HEK293 (cell line): ENCODE measurements at regions not wholly inside any gene's neighbourhood (a gene's known extent, or its start where the extent isn't known, plus 50 kb on each side); places are given as distances from the start of the nearest gene placed in this dataset.

Experiments used
- CTCF ChIA-PET: fragments of 350-600 bp; formaldehyde crosslinking; extraction: SDS; loops from one replicate; lab custom pipeline; 2021; ENCODE audit warnings: antibody characterized with exemption; lab: Yijun Ruan, JAX
- POLR2A ChIA-PET: fragments of 300-600 bp; formaldehyde crosslinking; extraction: SDS; loops from one replicate; lab custom pipeline; 2020; ENCODE audit warnings: antibody characterized with exemption, inconsistent platforms; lab: Yijun Ruan, JAX
- H3K27ac ChIP-seq: fragments of 200-500 bp; sonication (Bioruptor generic); 2 replicates; pipeline ENCODE4 v1.5.1; 2014; ENCODE audit warnings: low read depth, low read length, control low read depth, inconsistent platforms; ENCODE audit errors: extremely low read depth
- H3K36me3 ChIP-seq, 2 experiments: fragments of 200-500 bp in 1 of 2; sonication (Bioruptor generic) in 1 of 2; 1 replicate in 1 of 2; 2 replicates in 1 of 2; pipeline ENCODE4 v1.5.1; 2014 to 2017; ENCODE audit warnings: inconsistent platforms in 2 of 2, low read length in 2 of 2; ENCODE audit not compliant: control insufficient read depth in 2 of 2, insufficient read depth in 1 of 2
- H3K4me1 ChIP-seq: fragments of 200-500 bp; sonication (Bioruptor generic); 2 replicates; pipeline ENCODE4 v1.5.1; 2014; ENCODE audit warnings: mild to moderate bottlenecking, low read length, inconsistent platforms; ENCODE audit not compliant: control insufficient read depth, insufficient read depth
- H3K4me3 ChIP-seq: 2 replicates; pipeline ENCODE4 v1.5.1; 2011; ENCODE audit warnings: low read depth, mild to moderate bottlenecking, control low read depth, low read length, moderate library complexity
- H3K9me3 ChIP-seq: fragments of 200-500 bp; sonication (Bioruptor generic); 2 replicates; pipeline ENCODE4 v1.5.1; 2014; ENCODE audit warnings: low read depth, low read length, inconsistent platforms; ENCODE audit not compliant: control insufficient read depth, insufficient read depth
- HOXD13 ChIP-seq: sonication (generic); formaldehyde crosslinking; IDR thresholded peaks from 2 replicates; pipeline ENCODE4 v1.8.0; 2022; ENCODE audit warnings: missing genetic modification reagents, borderline replicate concordance
- KLF1 ChIP-seq: fragments of 450-650 bp; formaldehyde crosslinking; IDR thresholded peaks from 2 replicates; pipeline ENCODE4 v1.5.1; 2016; ENCODE audit warnings: missing biosample characterization, missing genetic modification characterization
- OVOL3 ChIP-seq: fragments of 450-650 bp; formaldehyde crosslinking; IDR thresholded peaks from 2 replicates; pipeline ENCODE4 v1.5.1; 2016; ENCODE audit warnings: missing biosample characterization, missing genetic modification characterization
- SCRT2 ChIP-seq: fragments of 450-650 bp; formaldehyde crosslinking; IDR thresholded peaks from 2 replicates; pipeline ENCODE4 v1.5.1; 2016; ENCODE audit warnings: missing biosample characterization, missing genetic modification characterization
- ZNF132 ChIP-seq: fragments of 450-650 bp; formaldehyde crosslinking; IDR thresholded peaks from 2 replicates; pipeline ENCODE4 v1.5.1; 2017; ENCODE audit warnings: missing biosample characterization, missing genetic modification characterization, borderline replicate concordance
- ZNF416 ChIP-seq: fragments of 450-650 bp; formaldehyde crosslinking; IDR thresholded peaks from 2 replicates; pipeline ENCODE4 v1.5.1; 2016; ENCODE audit warnings: missing biosample characterization, missing genetic modification characterization
- ZNF501 ChIP-seq: fragments of 450-650 bp; formaldehyde crosslinking; IDR thresholded peaks from 2 replicates; pipeline ENCODE4 v1.5.1; 2016; ENCODE audit warnings: missing biosample characterization, missing genetic modification characterization
- ZNF521 ChIP-seq: fragments of 450-650 bp; formaldehyde crosslinking; IDR thresholded peaks from 2 replicates; pipeline ENCODE4 v1.5.1; 2017; ENCODE audit warnings: missing biosample characterization, mild to moderate bottlenecking, missing genetic modification characterization
- ZNF629 ChIP-seq: fragments of 450-650 bp; formaldehyde crosslinking; IDR thresholded peaks from 2 replicates; pipeline ENCODE4 v1.5.1; 2017; ENCODE audit warnings: missing biosample characterization, missing genetic modification characterization
- ZNF670 ChIP-seq: fragments of 450-650 bp; formaldehyde crosslinking; IDR thresholded peaks from 2 replicates; pipeline ENCODE4 v1.5.1; 2016; ENCODE audit warnings: missing biosample characterization, missing genetic modification characterization, low read depth
- ZNF837 ChIP-seq: fragments of 450-650 bp; formaldehyde crosslinking; IDR thresholded peaks from 2 replicates; pipeline ENCODE4 v1.5.1; 2016; ENCODE audit warnings: missing biosample characterization, missing genetic modification characterization
- TF ChIP-seq, protein P1 (sequence below): fragments of 450-650 bp; IDR thresholded peaks from 2 replicates; pipeline ENCODE4 v1.5.1; 2018; ENCODE audit warnings: missing biosample characterization, mild to moderate bottlenecking, missing genetic modification characterization
- TF ChIP-seq, protein P2 (sequence below): fragments of 450-650 bp; formaldehyde crosslinking; IDR thresholded peaks from 2 replicates; pipeline ENCODE4 v1.5.1; 2016; ENCODE audit warnings: missing biosample characterization, missing genetic modification characterization
- TF ChIP-seq, protein P3 (sequence below): fragments of 450-650 bp; formaldehyde crosslinking; IDR thresholded peaks from 2 replicates; pipeline ENCODE4 v1.5.1; 2017; ENCODE audit warnings: missing biosample characterization, missing genetic modification characterization
- TF ChIP-seq, protein P4 (sequence below): fragments of 450-650 bp; formaldehyde crosslinking; IDR thresholded peaks from 2 replicates; pipeline ENCODE4 v1.5.1; 2017; ENCODE audit warnings: missing biosample characterization, missing genetic modification characterization
- TF ChIP-seq, protein P5 (sequence below): fragments of 450-650 bp; formaldehyde crosslinking; IDR thresholded peaks from 2 replicates; pipeline ENCODE4 v1.5.1; 2016; ENCODE audit warnings: missing biosample characterization, missing genetic modification characterization
- TF ChIP-seq, protein P6 (sequence below): fragments of 450-650 bp; formaldehyde crosslinking; IDR thresholded peaks from 2 replicates; pipeline ENCODE4 v1.5.1; 2016; ENCODE audit warnings: missing biosample characterization, missing genetic modification characterization, borderline replicate concordance

DNA sequence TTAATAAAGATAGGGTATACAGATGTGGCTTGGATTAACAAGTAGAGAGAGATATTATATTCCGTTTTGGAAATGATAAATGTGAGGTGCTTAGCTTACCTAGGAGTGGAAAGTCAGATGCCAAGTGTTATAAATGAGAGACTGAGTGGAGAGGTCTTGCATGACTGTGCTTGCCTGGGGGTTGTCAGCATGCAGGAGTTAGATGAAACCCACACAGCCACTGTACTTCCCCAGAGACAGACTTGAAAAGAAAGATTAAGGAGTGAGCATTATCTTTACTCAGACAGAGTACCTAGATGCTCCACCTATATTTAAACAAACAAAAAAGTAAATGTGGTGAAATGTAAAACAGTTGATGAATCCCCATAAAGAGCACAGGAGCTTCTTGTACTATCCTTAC lies 482.7 kb downstream of the RIT2 start (continued):
- TF ChIP-seq, protein P1, sequence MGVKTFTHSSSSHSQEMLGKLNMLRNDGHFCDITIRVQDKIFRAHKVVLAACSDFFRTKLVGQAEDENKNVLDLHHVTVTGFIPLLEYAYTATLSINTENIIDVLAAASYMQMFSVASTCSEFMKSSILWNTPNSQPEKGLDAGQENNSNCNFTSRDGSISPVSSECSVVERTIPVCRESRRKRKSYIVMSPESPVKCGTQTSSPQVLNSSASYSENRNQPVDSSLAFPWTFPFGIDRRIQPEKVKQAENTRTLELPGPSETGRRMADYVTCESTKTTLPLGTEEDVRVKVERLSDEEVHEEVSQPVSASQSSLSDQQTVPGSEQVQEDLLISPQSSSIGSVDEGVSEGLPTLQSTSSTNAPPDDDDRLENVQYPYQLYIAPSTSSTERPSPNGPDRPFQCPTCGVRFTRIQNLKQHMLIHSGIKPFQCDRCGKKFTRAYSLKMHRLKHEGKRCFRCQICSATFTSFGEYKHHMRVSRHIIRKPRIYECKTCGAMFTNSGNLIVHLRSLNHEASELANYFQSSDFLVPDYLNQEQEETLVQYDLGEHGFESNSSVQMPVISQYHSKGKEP (tag by site-specific recombination): no peak
- TF ChIP-seq KLF1 (tag by site-specific recombination): no peak
- no peak for TF ChIP-seq SCRT2
- TF ChIP-seq, all 188 proteins: peak for 0

DNA sequence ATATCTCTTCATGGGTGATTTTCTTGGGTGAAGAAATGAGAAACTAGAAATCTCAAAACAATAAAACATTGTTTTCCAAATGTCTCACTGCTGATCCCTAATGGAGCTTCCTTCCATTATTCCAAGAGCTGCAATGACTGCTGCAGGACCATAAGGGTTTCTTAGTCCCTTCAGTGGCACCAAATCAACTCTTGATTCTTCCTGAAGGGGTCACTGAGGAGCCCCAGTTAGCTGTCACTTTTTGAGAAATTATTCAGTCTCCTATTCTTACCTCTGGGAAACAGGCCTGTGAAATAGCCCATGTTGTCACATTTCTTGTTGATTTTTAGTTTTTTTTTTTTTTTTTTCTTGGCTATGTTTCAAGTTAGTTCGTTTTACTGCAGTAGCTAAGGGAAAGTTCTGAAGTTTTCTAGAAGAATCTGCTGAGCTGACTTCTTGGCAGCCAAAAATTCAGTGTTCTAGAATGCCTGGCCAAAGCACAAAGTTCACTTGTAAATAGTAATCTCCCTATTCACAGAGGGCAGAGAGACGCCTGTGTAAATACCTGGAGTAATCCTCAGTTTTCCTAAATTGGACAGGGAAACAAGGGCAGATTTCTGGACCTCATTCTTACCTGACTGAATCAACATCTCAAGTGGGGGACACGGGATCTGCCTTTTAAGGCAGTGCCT lies 480.0 kb downstream of the RIT2 start:
- no peak for TF ChIP-seq ZNF132 (tag by site-specific recombination)
- no peak for TF ChIP-seq ZNF521 (tag by site-specific recombination)
- no peak for TF ChIP-seq ZNF501 (tag by site-specific recombination)
- TF ChIP-seq HOXD13 (CRISPR knock-in tag): no peak
- TF ChIP-seq ZNF416 (tag by site-specific recombination): no peak
- TF ChIP-seq, protein P2, sequence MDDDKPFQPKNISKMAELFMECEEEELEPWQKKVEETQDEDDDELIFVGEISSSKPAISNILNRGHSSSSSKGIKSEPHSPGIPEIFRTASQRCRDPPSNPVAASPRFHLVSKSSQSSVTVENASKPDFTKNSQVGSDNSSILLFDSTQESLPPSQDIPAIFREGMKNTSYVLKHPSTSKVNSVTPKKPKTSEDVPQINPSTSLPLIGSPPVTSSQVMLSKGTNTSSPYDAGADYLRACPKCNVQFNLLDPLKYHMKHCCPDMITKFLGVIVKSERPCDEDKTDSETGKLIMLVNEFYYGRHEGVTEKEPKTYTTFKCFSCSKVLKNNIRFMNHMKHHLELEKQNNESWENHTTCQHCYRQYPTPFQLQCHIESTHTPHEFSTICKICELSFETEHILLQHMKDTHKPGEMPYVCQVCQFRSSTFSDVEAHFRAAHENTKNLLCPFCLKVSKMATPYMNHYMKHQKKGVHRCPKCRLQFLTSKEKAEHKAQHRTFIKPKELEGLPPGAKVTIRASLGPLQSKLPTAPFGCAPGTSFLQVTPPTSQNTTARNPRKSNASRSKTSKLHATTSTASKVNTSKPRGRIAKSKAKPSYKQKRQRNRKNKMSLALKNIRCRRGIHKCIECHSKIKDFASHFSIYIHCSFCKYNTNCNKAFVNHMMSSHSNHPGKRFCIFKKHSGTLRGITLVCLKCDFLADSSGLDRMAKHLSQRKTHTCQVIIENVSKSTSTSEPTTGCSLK (tag by site-specific recombination): no peak
- no peak for TF ChIP-seq SCRT2
- TF ChIP-seq, protein P3, sequence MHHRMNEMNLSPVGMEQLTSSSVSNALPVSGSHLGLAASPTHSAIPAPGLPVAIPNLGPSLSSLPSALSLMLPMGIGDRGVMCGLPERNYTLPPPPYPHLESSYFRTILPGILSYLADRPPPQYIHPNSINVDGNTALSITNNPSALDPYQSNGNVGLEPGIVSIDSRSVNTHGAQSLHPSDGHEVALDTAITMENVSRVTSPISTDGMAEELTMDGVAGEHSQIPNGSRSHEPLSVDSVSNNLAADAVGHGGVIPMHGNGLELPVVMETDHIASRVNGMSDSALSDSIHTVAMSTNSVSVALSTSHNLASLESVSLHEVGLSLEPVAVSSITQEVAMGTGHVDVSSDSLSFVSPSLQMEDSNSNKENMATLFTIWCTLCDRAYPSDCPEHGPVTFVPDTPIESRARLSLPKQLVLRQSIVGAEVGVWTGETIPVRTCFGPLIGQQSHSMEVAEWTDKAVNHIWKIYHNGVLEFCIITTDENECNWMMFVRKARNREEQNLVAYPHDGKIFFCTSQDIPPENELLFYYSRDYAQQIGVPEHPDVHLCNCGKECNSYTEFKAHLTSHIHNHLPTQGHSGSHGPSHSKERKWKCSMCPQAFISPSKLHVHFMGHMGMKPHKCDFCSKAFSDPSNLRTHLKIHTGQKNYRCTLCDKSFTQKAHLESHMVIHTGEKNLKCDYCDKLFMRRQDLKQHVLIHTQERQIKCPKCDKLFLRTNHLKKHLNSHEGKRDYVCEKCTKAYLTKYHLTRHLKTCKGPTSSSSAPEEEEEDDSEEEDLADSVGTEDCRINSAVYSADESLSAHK (tag by site-specific recombination): no peak
- TF ChIP-seq ZNF629: no peak
- TF ChIP-seq, protein P4, sequence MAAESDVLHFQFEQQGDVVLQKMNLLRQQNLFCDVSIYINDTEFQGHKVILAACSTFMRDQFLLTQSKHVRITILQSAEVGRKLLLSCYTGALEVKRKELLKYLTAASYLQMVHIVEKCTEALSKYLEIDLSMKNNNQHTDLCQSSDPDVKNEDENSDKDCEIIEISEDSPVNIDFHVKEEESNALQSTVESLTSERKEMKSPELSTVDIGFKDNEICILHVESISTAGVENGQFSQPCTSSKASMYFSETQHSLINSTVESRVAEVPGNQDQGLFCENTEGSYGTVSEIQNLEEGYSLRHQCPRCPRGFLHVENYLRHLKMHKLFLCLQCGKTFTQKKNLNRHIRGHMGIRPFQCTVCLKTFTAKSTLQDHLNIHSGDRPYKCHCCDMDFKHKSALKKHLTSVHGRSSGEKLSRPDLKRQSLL (tag by site-specific recombination): no peak
- no peak for TF ChIP-seq ZNF670 (tag by site-specific recombination)
- no peak for TF ChIP-seq ZNF837
- no peaks in the 10 kb centered on the region for H3K36me3 ChIP-seq
- H3K4me1 ChIP-seq: 0 out of 2 replicates have a peak, but pooled peaks cover 2% of the 10 kb centered on the region
- H3K27ac ChIP-seq: no peak overlapping the region
- ChIA-PET CTCF (interaction anchor here (0.7 to 1.0 kb wide), 2 partner anchors 10 to 31 kb away, joined by 3 to 4 read pairs; no protein-coding TSS in a partner anchor), POLR2A (no interaction called here)
- H3K9me3 ChIP-seq: no peaks in the 10 kb centered on the region
- no peak overlapping the region for H3K4me3 ChIP-seq

DNA sequence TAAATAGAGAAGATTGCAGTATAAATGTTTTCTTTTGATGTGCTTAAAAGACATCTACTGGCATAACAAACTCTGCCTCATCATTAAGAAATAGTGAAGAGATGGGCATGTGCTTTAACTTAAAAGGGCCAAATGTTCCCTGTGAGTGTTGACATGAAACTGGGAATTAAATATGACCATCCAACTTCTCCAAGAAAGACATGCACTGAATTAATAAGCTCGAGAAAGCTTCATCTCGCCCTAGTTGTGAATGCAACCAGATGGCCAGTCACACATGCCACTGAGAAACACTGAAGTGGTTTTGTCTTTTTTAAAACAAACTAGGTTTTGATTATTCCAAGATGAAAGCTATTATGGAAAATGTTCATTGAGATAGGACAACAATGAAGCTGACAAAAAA lies 479.2 kb downstream of the RIT2 start:
- Histone ChIP-seq H3K36me3 (no peaks in the 10 kb centered on the region), H3K4me3 (no peak overlapping the region), H3K4me1 (0 out of 2 replicates have a peak, but pooled peaks cover 2% of the 10 kb centered on the region), H3K27ac (no peak overlapping the region), H3K9me3 (no peaks in the 10 kb centered on the region)
- CTCF ChIA-PET: interaction anchor here (0.5 kb wide), 1 partner anchor 625 kb away, joined by 3 read pairs; no protein-coding TSS in a partner anchor
- TF ChIP-seq OVOL3 (tag by site-specific recombination): no peak
- TF ChIP-seq, protein P5, sequence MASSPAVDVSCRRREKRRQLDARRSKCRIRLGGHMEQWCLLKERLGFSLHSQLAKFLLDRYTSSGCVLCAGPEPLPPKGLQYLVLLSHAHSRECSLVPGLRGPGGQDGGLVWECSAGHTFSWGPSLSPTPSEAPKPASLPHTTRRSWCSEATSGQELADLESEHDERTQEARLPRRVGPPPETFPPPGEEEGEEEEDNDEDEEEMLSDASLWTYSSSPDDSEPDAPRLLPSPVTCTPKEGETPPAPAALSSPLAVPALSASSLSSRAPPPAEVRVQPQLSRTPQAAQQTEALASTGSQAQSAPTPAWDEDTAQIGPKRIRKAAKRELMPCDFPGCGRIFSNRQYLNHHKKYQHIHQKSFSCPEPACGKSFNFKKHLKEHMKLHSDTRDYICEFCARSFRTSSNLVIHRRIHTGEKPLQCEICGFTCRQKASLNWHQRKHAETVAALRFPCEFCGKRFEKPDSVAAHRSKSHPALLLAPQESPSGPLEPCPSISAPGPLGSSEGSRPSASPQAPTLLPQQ (tag by site-specific recombination): no peak
- no peak for TF ChIP-seq SCRT2
- TF ChIP-seq, protein P6, sequence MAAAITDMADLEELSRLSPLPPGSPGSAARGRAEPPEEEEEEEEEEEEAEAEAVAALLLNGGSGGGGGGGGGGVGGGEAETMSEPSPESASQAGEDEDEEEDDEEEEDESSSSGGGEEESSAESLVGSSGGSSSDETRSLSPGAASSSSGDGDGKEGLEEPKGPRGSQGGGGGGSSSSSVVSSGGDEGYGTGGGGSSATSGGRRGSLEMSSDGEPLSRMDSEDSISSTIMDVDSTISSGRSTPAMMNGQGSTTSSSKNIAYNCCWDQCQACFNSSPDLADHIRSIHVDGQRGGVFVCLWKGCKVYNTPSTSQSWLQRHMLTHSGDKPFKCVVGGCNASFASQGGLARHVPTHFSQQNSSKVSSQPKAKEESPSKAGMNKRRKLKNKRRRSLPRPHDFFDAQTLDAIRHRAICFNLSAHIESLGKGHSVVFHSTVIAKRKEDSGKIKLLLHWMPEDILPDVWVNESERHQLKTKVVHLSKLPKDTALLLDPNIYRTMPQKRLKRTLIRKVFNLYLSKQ (tag by site-specific recombination): no peak
- POLR2A ChIA-PET: no interaction called here
